ENCODE measurements at regions not wholly inside any gene's neighbourhood (a gene's known extent, or its start where the extent isn't known, plus 50 kb on each side); places are given as distances from the start of the nearest gene placed in this dataset.
"Not testable (repeated sequence)": the region's sequence is repeated elsewhere in the genome, so short reads cannot be mapped to it uniquely, and the experiment has no call there.

DNA sequence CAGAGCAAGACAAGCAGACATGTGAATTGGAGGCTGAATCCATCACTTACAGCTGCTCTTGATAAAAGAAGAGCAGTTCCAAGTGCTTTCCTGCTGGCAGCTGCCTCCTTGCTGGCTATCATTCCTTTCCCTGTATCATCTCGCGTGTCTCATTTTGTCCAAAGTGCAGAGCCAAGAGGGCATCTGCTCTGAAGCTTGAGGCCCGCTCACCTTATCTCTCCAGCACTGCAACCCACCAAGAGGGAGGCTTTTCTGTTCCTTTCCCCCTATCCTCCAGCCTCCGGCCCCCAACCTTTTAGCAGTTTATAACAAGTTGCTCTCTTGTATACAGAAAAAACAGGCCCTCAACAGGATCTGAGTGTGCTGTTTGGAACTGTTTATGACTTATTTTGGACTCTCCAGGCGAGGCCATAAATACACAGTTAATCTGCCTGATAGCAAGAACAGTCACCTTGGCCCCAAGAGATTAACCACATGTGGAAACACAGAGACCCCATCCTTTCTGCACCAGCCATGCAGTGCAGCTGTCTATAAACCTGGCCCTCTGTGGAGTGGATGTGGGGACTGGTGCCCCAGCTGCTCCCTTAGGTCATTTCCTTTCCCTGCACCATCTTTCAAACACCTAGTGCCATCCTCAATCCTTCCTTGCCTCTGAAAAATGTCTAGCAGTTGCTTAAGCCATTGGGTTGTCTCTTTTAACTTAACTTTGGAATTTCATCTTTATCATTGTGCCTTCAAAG lies 172.5 kb upstream of the FERMT1 start:
- DNase-seq: no peak

DNA sequence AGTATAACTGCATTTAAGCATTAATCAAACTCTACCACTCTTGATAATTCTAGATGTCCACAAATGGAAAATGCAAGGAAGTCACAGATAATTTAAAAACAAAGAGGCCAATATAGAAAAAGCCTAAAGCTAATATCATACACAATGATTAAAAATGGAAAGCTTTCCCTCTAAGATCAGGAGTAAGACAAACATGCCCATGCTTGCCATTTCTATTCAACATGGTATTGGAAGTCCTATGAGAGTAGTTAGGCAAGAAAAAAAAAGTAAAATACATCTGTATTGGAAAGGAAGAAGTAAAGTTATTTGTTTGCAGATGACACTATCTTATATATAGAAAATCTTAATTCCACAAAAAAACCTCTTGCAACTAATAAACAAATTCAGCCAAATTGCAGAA lies 164.6 kb upstream of the FERMT1 start:
- no peak for DNase-seq

DNA sequence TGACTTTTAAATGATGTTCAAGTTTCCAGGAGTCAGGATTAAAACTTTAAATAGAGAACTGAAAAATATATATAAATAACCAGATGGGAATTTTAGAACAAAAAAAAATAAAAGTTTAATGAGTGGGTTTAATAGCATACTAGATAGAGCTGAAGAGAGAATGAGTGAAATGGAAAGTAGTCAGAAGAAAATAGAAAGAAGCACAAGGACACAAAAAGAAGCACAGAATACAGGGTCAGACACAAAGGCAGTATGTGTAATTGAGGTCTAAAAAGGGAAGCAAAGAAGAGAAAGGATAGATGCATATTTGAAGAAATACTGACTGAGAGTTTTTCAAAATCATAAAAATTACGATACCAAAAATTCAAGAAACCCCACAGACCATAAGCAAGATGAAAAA lies 159.8 kb upstream of the FERMT1 start:
- no peak for DNase-seq

DNA sequence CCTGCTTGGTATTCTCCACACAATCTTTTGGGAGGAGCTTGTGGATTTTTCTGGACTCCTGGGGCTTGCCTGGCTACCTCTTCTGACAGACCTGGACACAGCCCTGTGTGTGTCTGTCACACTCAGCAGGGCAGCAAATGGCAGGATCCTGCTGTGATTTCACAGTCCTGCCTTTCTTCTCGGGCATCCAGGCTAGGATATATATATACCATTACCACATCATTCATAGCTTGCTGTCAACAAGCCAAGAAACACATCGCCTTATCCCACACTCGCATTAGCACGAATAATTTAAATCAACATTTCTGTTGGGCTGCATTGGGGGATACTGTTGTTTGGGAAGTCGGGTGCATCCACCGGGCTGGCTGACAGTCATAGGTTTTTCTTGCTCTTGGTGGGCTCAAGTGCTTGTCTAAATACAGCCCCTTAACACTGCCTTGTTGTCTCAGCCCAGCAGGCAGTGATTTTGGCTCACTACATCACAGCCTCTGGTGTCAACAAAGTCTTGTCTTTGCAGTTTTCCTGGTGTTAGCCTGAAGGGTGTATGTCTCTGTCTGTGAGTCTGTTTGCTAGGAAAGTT lies 154.9 kb upstream of the FERMT1 start:
- DNase-seq: no peak

DNA sequence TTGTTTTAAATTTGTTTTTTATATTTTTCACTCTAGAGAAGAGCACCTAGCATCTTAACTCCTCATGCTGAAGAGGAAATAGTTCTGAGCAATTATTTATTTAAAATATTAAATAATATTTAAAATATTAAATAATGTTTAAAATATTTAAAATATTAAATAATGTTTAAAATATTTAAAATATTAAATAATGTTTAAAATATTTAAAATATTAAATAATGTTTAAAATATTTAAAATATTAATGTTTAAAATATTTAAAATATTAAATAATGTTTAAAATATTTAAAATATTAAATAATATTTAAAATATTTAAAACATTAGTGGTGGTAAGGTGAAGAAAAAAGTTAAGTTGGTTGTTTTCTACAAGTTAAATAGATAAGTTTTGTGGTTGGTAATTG lies 147.6 kb upstream of the FERMT1 start:
- not testable (repeated sequence) for DNase-seq

DNA sequence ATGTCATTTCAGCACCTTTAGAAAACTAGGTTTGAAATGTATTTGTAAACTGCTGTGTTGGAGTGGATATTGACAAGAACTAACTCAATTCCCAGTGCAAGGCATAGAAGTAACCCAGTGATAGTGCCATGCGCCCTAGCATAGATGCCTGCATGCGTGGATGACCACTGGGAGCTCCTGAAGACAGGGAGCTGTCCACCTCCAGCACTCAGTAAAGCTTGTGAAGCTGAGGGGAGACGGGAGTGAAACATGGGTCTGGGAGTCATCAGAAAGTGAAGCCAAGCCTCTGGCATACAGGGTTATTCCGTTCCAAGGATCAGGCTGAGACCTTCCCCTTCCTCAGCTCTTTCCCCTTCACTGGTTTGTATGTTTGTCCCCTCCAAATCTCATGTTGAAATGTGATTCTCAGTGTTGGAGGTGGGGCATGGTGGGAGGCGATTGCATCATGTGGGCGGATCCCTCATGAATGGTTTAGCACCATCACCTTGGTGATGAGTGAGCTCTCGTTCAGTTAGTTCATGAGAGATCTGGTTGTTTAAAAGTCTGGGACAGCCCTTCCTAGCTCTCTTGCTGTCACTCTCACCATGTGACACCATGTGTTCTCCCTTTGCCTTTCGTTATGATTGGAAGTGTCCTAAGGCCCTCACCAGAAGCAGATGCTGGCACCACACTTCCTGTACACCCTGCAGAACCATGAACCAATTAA lies 146.5 kb upstream of the FERMT1 start:
- no peak for DNase-seq

DNA sequence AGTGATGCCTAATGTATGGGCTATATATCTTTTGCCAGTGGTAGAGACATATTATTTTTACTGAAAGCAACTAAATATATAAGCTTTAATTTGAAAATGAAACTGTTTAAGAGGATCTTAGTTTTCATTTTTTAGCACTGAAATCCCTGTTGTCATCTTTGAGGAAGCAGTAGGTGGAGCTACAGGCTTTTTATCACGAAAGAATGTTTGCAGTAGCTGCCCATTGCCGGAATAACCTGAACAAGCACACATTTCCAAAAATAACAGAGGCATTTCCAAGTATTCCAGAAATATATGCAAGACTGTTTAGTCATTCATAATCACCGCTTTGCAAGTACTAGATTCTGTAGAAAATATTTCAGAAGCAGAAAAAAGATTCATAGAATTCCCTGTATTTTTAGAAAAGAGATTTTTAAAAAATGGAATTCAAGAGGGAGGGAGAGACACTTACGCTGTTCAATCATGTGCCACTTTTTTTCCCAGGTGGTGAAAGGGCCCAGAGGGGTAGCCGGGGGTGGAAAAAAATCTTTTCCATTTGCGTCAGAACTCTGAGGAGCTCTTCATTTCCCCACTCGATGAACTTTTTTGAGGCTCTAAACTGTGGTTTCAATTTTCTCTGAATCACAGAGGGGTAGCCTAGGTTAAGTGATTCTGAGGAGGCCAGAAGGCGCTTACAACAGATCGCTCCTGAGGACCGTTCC lies 142.5 kb upstream of the FERMT1 start:
- DNase-seq: no peak

DNA sequence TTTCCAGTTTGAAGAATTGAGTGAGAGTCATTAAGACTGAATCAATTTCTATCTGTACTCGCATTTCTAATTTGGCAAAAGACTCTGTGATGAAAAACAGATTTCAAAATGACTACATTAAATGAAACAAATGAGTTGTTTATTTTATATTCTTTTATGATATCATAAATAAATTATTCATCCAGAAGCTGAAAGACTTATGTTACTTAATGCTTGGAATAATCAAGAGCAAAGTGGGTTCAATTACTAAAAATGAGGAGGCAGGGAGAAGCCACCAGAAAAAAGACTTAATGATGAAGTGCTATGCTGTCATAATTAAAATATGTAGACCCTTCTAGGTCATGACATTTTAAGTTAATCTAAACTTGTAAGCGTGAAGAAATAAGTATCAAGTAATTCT lies 130.6 kb upstream of the FERMT1 start:
- DNase-seq: no peak

DNA sequence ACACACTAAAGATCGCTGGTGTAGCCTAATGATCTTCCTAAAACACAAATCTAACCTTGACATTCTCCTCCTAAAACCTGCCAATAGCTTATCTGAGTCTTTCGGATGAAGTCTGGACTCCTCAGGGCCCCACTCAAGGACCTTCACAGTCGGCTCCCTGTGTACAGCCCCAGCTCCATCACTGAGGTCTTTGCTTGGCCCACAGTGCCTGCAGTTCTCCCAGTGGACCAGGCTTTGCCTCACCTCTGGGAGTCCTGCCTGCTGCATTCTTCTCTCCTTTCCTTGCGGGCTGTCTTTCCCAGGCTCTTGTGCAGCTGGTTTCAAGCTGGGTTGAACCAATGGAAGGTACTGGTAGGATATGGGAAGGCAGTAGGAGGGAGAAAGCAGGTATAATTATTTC lies 122.6 kb upstream of the FERMT1 start:
- DNase-seq: no peak

DNA sequence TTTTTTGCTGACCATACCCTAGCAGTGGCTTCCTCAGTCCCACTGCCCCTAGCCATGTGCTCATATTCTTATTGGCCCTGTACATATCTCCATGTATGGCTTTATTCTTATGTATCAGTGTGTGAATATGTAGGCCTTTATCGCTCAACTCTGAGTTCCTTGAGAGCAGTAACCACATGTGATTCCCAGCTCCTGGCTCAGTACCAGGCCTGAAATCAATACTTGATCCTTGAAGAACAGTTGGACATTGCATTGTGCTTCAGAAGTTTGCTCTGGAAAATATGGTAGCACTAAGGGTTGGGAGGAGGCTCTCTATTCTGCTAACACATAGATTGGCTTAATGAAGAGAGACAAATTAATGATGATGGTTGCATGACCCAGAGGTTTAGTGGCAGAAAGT lies 118.8 kb upstream of the FERMT1 start:
- DNase-seq: no peak

DNA sequence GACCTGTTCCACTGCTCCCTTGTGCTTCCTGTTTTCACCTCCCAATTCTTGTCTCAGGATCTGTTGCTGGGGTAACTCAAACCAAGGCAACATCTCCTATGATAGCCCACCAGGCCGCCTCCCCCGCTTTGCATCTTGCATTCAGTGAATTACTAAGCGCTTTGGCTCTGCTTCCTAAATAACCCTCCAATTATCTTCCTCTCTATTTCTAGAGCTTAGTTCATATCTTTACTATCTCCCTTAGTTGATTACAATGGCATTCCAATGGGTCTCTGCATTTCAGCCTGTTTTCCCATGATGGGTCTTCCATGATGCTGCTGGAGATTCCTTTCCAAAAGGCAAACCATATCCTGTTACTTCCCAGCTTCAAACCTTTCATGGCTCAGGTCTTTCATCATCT lies 117.2 kb upstream of the FERMT1 start:
- DNase-seq: no peak

DNA sequence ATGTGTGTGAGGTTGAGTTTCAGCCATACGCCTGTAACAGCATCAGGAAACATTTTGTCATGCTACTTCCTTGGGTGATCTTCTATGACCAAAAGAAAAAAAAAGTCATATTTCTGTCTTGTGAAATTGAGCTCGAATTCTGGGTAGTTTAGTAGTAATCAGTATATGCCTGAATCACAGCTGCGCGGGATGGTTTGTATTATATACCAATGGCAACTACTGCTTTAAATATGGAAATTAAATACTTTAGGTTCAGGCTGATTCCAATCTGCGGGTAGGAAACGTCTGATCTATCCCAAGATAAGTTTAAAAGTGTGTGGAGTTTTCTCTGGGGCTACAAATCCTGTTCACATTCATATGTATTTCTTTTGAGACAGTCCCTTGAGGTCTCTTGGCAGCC lies 115.6 kb upstream of the FERMT1 start:
- DNase-seq: no peak

DNA sequence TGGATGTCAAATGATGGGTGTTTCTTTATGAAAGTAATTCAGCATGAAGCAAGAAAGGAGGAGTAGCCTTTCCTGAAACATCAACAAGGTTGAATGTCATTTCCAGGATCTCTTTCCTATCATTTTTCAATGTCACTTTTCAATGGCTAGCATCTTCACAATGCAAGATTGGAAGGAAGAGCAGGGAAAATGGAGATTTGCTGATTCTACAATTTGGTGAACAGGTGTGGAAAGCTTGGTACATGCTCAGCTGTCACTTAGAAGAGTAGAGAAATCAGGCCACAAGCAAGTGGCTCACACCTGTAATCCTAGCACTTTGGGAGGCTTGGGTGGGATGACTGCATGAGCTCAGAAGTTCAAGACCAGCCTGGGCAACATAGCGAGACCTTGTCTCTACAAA lies 112.7 kb upstream of the FERMT1 start:
- DNase-seq: no peak

DNA sequence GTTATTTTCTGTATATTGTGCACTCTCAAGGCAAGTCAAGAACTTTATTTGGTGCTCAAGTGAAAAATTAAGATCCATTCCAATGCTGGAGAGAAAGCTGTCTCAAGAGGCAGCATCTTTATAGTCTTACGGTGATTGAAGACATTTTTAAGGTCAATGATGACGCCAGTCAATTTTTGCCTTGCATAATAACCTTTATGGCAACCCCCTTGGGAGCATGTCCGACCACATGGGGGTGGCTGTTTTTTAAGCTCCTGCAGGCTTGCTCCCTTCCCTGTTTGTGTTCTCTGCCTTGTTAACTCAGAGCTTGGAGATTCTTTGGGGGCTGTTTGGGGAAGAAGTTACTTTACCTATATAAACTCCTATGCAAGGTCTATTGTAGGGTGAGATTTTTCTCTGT lies 109.6 kb upstream of the FERMT1 start:
- no peak for DNase-seq

DNA sequence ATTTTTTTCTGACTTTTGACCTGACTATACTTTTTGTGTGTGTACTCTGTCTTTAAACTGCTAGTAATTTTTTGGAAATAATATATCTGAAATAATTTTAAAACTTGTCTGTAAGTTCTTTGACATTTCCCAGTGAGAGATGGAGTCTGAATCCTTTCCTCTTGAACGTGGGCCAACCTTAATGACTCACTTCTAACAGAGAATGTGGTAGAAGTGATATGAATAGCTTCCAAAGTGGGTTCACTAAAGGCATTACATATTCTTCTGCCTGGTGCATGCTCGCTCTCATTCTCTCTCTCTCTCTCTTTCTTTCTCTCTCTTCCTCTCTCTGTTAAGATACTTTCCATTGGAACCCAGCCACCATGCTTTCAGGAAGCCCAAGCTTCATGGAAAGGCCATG lies 108.7 kb upstream of the FERMT1 start:
- DNase-seq: no peak

DNA sequence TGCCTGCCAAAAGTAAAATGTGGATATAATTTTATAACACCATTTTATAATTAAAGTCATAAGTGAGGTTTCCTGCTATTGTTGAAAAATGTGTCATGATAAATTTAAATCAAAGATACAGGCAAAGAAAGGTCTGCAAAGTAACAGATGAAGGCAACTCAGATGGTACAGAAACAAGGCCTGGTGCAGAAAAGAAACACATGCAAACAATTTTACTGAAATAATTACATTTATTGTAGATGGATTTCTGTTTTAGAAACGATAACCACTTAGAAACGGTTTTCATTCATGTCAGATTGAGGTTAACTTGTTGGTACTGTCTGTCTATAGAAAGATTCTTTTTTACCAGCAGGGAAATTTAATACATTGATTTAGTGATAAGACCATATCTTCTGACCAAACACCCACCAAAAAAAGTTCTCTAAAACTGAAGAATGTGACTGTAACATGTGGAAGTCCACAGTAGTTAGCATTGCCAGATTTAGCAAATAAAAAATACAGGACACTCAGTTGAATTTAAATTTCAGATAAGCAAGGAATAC lies 105.5 kb upstream of the FERMT1 start:
- DNase-seq: no peak

DNA sequence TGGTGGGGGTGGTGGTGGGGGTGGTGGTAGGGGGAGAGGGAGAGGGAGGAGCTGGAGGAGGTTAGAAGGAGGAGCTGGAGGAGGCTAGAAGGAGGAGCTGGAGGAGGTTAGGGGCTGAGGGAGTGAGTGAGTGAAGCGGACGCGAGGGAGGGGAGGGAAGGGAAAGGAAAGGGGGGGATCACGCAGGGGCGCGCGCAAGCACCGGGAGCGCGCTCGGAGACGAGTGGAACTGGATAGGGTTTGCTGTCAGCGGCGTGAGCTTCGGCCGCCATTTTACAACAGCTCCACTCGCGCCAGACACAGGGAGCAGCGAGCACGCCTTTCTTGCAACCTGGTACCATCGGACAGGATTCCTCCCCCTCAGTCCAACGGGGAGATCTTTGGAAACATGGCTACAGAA lies 90.5 kb upstream of the FERMT1 start:
- DNase-seq: no peak

DNA sequence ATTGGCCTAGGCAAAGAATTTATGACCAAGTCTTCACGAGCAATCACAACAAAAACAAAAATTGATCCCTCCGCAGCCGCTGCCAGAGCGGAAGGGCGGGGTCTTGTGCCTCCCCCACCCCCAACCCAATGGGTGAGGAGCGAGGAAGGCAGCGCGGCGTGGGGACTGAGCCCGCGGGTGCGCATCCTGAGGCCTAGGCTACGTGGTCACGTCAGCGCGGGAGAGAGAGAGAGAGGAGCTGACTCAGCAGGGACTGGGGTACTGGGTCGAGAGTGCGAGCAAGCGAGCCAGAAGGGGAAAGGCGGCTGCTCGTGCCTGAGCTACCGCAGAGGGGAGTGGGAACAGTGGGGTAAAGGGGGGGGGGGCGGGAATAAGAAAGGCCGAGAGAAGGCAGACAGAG lies 90.1 kb upstream of the FERMT1 start:
- no peak for DNase-seq

DNA sequence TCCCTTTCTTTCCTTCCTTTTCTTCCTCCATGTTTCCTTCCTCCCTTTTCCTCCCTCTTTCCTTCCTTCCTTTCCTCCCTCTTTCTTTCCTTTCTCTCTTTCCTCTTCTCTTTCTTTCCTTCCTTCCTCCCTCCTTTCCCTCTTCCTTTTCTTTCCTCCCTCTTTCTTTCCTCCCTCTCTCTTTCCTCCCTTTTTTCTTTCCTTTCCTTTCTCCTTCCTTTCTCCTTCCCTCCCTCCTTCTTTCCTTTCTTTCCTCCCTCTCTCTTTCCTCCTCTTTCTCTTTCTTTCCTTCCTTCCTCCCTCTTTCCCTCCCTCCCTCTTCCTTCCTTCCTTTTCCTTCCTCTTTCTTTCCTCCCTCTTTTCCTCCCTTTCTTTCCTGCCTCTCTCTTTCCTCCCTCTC lies 86.3 kb upstream of the FERMT1 start:
- no peak for DNase-seq

DNA sequence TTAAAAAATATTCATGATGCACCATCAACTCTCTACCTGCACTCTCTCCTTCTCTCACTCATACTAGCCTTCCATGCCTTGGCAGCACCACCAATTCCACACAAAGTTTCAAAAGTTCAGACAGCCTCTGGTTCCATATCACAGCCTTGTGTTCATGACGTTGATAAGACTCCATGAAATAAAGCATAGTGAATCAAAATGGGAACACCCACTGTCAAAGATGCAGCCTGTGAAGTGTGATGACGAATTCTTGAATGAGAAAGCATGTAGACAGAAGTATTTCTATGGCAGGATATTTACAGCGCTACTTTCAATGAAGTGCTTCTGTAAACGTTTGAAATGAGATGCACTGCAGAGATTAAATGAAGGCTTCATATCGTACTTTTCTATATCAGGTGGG lies 77.3 kb upstream of the FERMT1 start:
- DNase-seq: no peak

DNA sequence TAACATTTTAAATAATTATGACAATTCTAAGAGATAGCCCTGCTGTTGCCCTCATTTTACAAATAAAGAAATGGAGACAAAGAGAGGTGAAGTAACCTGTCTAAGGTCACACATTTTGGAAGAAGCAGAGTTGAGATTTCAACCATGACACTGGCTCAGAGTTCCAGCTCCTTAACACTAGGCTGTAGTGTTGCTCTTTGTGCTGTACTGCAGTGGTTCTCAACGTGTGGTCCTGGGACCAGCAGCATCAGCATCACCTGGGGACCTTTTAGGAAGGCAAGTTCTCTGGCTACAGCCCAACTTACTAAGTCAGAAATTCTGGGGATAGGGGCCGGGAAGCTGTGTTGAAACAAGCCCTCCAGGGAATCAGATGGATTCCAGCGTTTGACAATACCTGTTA lies 62.4 kb upstream of the FERMT1 start:
- DNase-seq: no peak

DNA sequence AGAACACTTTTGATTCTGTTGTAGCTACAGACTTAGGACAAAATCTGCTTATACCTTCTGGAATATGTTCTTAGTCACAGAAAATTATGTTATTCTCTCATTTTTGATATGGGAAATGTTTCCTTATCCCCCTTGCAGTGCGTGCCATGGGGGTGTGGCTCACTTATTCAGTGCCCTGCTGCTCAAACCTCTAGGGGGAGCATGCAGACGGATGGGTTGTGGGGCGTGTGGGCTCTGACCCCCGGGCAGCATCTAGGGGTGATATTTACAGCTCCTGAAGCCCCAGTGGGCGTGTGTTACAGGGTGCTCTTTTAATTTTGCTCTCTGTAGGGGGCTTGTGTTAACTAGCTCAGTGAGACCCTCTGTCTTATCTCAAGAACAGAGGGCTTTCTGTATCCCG lies 61.3 kb upstream of the FERMT1 start:
- DNase-seq: no peak

DNA sequence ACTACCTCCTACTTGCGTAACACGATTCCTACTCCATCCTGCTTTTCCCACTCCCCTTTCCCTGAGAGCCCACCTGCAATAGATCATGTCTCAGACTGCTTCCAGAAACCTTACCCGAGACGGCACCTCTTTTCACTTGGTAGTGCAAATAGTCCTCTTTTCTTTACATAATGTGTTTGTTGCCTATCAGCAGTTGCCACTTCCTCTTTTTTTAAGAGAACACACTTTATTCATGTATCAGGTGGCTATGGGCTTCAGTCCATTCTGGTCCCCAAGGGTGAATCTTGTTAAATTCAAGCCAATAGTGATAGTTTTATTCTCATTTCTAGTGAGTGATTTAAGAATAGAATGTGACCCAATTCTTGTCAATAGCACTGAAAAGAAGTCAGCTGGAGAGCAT lies 57.7 kb upstream of the FERMT1 start:
- DNase-seq: no peak

DNA sequence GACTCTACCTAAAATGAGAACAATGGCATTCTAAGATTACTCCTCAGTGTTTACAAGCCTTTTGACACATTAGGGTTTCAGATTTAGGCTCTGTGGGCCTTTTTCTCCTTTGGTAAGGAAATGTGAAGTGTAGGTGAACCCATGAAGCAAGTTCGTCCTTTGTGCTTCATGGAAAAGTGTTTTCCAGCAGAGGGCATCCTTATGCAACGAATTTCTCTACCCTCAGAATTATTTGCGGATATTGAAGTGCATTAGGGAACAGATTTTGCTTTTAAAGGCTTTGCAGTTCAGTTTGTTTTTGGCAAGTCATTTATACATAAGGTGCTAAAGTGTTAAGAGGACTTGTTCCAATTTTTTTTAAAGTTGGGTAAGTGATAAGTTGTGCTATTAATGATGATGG lies 55.7 kb upstream of the FERMT1 start:
- no peak for DNase-seq
